D341Med (cell line): ENCODE measurements at regions not wholly inside any gene's neighbourhood (a gene's known extent, or its start where the extent isn't known, plus 50 kb on each side); places are given as distances from the start of the nearest gene placed in this dataset.

Source experiments
- DNase-seq: peaks from one replicate; pipeline ENCODE4 v3.0.0; 2012; ENCODE audit warnings: low spot score

- no peak for DNase-seq
Measured at GRCh38 chr2:195606179-195606578, 50.8 kb upstream of the SLC39A10 start.

- DNase-seq = no peak
Measured at GRCh38 chr2:195604706-195605105, 52.3 kb upstream of the SLC39A10 start.

DNA sequence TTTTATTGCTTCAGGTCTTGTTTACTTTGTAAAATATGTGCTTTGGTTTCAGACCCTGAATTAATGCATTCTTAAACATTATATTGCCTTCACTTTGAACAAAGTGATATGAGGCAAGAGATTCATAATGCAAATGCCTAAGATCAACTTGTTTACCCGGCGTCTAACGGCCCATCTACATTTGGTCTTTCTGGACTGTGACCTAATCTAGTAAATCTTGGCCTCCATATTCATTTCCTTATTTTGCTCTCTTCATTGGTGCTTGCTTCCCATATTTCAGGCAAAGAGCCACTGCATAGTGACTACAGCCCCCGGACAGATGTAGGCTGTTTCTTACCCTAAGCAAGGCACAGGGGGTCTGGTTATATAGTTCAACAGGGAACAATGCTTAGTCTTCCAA, 53.0 kb upstream of the SLC39A10 start:
- DNase-seq = no peak

DNA sequence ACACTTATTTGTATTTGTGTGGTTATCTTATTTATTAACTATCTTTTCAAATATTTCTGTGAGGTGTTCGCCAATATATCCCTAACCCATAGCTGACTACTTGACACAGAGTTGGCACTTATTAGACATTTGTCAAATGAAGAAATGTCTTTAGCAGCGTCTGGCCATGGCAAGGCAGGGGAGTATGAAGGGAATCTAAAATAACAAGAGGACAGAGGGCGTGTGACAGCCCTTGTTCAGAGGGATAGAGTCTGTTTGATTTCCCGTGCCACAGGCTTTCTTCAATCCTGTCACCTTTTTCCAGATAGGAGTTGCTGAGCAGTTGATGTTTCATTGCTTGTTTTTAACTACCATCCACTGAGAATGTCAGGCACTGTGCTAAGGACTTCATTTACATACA, 53.6 kb upstream of the SLC39A10 start:
- DNase-seq = no peak

GRCh38 chr2:195602687-195603086, 54.3 kb upstream of the SLC39A10 start:
- no peak for DNase-seq

DNA sequence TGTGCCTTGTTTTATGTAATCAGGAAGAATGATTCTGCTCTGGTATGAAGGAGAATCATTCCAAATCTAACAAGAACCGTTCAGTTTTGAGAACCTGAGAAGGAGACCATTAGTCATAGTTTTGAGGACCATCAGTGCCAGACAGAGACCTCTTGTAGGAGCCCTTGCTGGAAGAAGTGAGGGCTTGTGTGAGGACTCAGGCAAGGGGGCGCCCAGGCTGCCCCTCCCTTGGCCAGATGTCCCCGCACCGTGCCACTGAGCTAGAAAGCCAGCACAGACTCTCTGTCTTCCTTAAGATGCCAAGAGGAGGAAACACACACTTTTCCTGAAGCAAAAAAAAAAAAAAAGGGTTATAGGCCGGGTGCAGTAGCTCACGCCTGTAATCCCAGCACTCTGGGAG, 55.7 kb upstream of the SLC39A10 start:
- DNase-seq = no peak

GRCh38 chr2:195600778-195601177, 56.2 kb upstream of the SLC39A10 start:
- no peak for DNase-seq

DNA sequence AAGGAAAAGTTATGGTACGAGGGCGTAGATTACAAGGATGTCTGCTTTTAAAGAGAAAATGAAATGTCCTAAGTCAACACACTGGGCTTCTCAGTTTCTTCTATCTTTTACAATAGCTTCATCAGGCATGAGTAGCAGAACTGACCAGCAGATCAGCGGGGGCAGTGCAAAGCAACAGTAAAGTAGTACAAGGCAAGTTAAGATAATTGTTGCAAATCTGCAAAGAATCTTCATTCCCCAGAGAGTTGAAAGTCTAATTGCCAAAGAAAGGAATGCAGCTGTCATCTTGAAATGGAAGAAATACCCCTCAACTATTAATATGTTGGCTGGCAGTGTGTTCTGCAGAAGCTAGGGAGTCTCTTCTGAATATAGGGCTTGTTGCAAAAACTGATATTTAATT, 60.2 kb upstream of the SLC39A10 start:
- no peak for DNase-seq

- no peak for DNase-seq
Measured at GRCh38 chr2:195595825-195596224, 61.2 kb upstream of the SLC39A10 start.

DNA sequence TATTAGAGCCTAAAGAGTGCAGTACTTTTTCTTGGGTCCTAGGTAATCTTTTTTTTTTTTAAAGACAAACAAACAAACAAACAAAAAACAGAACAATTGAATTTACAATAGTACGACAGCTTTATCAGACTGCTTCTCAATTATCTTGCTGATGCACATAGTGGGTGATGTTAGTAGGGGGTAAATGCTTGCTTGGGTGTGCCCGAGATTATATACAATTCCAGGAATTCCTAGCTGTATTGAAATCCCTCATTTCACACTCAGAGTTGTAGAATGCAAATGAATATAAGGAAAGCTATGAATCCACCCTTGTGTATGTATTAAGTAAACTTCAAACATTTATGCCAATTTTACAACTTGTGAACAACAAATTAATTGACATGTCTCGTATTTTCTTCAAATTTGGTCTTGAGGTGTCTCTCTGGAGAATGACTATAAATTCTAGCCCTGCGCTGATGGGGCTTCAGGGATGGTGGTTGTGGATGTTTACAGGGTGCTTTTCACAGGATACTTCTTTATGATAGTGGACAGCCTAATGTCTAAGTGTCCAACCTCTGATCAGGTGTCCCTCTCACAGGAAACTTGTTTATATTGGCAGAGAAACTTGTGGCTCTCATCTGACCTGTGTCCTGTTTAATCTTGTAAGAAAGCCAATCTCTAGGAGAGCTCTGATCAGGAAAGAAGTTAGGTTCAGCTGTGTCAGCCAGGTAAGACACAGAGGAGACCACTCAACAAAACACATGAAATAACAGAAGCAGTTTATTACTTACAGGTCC, 61.9 kb upstream of the SLC39A10 start:
- DNase-seq = no peak

GRCh38 chr2:195594248-195594647, 62.8 kb upstream of the SLC39A10 start:
- no peak for DNase-seq

- DNase-seq = no peak
Measured at GRCh38 chr2:195592105-195592504, 64.9 kb upstream of the SLC39A10 start.

DNA sequence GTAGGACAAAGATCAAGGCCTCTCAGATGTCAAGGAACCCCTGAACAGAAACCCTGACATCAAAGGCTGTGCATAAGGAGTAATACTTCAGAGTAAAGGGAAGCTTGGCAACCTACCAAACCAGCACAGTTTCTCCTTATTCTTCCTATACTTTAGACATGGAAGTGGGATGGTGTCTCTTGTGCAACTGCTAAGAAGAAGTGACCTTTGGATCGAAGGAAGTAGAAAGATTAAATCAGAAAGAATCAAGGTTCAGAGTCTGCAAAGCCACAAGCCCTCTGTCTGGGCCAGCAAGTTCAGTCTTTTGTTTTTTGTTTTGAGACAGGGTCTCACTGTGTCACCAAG, 66.2 kb upstream of the SLC39A10 start:
- no peak for DNase-seq

GRCh38 chr2:195590199-195590860, 66.7 kb upstream of the SLC39A10 start:
- no peak for DNase-seq

GRCh38 chr2:195587966-195588365, 69.1 kb upstream of the SLC39A10 start:
- DNase-seq = no peak

DNA sequence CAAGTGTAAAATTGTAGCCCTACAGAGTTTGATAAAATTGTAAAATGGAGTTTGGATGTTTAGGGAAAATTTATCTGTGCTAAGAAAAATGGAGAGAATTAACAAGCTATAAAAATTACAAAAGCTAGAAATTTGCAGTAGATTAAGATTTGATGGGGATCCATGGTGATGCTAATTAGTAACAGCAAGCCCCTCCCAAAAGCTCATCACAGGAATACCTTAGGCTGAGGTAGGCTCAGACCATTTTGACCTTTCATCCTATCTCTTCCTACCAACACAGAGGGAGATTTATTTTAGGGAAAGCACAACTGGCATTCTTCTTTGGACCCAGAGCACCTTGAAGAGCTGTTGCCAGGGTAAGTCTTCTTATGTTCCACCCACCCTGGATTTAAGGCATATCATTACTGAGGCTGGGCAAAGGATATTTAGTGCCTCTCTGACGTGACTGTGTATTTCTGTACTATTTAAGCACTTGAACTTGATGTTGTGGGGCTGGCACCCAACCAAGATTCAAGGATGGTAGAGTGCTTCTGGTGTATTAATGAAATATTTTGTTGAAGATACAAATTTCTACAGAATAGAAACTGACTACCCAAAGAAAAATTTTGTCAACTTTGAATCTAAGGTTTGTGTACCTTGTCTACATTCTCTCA, 70.8 kb upstream of the SLC39A10 start:
- no peak for DNase-seq

DNA sequence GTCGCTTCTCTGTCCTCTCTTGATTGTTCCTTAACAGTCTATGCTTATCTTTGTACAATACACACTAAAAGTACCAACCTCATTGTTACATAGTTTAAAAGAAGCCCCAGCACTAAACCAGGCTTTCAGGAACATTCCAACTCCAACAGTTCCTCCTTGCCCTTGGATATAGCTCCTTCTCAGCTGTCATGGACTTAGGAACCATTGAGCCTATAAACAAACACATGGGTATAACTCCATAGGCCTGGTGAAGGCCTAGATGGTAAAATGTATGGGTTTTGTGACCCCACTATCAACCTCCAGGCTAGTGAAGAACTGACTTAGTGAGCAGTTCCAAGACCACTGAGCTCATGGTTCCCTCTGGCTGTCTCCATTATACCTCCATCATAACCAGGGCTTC, 74.8 kb upstream of the SLC39A10 start:
- no peak for DNase-seq

DNA sequence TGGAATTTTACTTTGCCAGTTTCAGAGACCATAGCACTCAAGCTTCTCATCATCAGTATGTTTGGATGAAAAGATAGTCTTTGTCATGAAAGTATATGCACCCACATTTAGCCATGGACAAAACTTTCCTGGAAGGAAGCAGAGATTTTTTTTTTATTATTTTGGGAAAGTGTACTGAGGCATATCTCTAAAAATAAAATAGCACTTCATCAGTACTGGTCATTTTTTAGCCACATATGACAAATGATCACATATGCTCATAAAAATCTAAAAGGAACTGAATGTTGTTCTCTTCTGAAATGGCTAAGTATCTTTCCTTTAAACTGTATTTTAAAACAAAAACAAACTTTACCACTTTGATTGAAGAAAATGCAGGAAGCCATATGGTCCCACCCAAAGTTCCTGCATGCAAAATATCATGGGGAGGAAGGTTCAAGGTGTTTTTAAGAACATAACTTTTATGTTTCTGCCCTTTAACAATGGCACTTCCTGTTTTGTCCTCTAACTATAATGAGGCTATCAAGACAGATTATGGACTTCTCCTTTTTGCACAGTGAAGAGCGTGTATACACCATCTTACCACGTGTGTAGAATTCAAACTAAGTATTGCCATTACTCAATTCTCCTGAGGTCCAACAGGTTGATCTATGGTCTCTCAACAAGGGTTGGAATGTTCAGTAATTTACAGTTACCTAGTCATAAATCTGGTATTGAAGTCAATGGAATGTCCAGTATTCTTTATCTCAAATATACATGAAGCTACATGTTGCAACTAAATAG, 77.1 kb upstream of the SLC39A10 start:
- no peak for DNase-seq

- DNase-seq = no peak
Measured at GRCh38 chr2:195575879-195576401, 81.1 kb upstream of the SLC39A10 start.

DNA sequence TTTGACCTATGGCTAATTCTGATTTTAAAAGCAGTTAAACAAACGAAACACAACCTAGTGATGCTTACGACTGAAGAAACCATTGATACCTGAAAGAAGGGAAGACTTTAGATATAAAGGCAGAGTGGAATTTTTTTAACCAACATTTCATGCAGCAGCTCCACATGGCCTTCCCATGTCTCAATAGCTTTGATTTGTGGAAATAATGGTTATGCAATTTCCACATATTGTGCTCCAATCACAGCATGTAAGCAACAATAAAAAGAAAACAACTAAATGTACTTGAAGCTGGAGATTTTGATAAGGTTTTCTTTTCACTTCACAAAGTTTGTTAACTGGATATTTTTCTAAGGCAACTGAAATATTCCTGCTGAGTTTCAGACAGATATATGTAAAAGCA, 82.0 kb upstream of the SLC39A10 start:
- no peak for DNase-seq

DNA sequence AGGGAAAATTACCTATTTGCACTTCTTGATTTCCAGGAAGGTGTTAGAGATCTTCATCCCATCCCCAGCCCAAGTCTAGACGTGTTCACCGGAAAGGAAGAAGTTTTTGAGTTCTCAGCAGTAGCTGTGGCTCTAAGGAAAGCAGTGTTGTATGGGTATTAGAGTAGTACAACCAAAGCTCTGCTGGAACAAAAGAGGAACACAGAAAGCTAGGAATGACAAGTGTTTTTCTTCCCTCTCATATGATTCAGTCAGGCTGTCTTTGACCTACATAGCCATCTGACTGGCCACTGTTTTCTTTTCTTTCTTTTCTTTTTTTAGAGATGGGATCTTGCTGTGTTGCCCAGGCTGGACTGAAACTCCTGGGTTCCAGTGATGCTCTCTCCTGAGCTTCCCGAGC, 82.7 kb upstream of the SLC39A10 start:
- DNase-seq = no peak

- DNase-seq = no peak
Measured at GRCh38 chr2:195572895-195573683, 83.9 kb upstream of the SLC39A10 start.
